ENCODE measurements at regions not wholly inside any gene's neighbourhood (a gene's known extent, or its start where the extent isn't known, plus 50 kb on each side); places are given as distances from the start of the nearest gene placed in this dataset.
"Not testable (repeated sequence)": the region's sequence is repeated elsewhere in the genome, so short reads cannot be mapped to it uniquely, and the experiment has no call there.

DNA sequence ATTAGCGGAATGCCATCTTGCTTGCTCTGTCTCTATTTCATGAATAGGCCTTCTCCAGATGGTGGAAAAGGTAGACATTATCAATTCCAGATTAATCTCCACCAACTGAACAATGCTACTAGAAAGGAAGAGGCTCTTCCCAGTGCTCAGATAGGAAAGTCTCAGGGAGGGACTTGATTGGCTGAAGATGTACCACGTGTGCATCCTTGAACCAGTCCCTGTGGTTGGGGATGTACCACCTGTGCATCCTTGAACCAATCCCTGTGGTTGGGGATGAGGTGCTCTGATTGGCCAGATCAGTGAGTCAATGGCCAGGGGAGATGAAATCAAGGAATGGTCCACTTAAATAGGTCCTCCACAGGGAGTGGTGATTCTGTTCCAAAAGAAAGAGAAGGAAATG is 246.2 kb downstream of the NPIPA7 start:
- not testable (repeated sequence) for DNase-seq

DNA sequence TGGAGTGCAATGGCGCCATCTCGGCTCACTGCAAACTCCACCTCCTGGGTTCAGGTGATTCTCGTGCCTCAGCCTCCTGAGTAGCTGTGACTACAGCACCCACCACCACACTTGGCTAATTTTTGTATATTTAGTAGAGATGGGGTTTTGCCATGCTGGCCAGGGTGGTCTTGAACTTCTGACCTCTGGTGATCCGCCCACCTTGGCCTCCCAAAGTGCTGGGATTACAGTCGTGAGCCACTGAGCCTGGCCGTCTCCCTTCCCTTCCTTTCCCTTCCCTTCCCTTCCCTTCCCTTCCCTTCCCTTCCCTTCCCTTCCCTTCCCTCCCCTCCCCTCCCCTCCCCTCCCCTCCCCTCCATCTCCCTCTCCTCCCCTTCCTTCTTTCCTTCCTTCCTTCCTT is 248.9 kb downstream of the NPIPA7 start:
- not testable (repeated sequence) for DNase-seq

DNA sequence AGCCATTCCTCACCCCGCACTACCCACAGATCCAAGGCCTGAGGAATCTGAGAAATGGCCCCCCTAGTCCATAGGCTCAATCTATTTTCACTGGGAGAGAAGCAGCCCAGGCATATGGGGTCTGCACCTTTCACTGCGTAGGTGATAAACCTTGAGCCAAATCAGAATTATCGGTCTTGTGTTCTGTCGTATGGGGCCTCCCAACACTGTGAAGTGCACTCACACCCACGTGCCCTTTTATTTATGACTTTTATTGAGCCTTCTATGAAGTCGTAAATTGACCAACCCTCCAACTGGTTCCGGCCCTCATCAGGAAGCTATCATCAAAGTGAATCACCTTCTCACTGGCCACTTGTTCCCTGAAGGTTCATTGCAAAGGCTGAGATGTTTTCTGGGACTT is 259.3 kb downstream of the NPIPA7 start:
- DNase-seq: not testable (repeated sequence)

GRCh38 chr16:16638714-16639113 is 259.8 kb downstream of the NPIPA7 start:
- DNase-seq: not testable (repeated sequence)

- DNase-seq: not testable (repeated sequence)
Observed at GRCh38 chr16:16643828-16644227, 264.9 kb downstream of the NPIPA7 start.

- DNase-seq: not testable (repeated sequence)
Observed at GRCh38 chr16:16648002-16648401, 269.1 kb downstream of the NPIPA7 start.

DNA sequence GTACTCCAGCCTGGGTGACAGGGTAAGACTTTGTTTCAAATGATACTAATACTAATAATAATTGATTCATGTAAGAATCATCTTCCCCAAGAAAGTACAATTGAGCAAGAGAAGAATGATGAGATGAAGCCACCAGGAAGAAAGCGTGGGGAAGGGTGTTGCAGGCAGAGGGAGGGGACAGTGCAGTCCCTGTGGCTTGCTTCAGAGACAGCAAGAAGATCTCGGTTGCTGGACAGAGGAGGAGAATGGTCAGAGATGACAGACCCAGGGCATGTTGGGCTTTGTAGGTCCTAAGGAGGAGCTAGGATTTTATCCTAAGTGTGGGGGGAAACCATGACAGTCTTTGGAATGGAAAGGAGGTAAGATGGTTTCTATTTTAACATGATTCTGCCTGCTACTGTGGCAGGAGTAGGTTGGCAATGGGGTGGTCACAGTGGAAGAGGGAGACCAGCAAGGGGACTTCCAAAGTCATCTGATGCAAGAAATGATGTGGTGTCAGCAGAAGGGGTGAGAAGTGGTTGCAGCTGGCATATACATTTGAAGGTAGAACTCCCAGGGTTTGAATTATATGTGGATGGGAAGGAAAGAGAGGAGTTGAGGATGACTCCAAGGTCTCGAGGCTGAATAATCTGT is 293.4 kb downstream of the NPIPA7 start:
- DNase-seq: not testable (repeated sequence)

DNA sequence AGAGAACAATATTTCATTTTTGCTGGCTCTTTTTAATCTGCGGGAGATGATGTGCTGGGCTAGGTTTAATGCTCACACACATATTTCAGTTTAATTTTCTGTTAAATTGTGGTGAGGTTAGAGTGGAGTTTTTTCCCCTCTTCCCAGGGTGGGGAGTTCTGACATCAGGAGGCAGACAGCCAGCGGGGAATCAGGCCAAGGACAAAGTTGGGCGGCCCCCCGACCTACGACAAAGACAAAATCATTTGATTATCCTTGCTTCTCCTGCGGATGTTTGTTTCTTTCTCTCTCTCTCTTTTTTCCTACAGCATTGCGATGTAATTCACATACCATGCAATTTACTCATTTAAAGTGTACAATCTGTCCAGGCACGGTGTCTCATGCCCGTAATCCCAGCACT is 295.9 kb downstream of the NPIPA7 start:
- DNase-seq: not testable (repeated sequence)

- DNase-seq: not testable (repeated sequence)
Observed at GRCh38 chr16:16721849-16722248, 342.9 kb downstream of the NPIPA7 start.

DNA sequence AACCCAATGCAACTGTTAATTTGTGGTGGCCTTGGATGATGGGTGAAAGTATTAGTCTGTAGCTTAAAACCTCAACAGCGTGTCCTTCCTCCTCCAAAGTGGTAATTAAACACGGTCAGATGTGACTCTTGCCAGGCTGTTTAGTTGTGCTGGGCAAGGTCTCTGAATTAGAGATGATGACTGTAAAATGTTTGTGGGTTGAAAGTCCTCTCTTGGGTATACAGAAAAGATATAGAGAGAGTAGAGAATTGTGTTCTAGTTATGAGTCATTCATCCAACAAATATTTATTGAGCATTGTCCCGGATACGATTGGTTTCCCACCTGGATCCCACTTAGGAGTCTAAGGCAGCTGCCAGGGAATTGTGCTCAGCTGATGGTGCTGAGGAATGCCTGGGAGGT is 343.7 kb downstream of the NPIPA7 start:
- not testable (repeated sequence) for DNase-seq

DNA sequence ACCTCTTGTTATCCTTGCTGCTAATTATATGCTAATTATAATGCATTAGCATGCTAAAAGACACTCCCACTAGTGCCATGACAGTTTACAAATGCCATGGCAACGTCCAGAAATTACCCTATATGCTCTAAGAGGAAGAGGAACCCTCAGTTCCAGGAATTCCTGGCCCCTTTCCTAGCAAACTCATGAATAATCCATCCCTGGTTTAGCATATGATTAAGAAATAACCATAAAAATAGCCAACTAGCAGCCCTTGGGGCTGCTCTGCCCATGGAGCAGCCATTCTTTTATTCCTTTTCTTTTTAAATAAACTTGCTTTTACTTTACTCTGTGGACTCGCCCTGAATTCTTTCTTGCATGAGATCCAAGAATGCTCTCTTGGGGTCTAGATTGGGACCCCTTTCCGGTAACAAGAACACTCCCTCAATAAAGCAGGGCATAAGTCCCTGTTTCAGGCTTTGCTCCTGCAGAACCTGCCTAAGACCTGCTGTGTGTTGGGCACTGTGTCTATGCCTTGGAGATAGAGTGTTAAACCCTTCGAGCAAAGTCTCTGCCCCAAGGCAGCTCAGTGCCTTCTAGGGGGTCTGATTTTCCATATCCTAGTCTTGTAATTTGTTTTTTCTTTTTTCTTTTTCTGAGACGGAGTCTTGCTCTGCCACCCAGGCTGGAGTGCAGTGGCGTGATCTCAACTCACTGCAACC is 345.0 kb downstream of the NPIPA7 start:
- DNase-seq: not testable (repeated sequence)

- not testable (repeated sequence) for DNase-seq
Observed at GRCh38 chr16:16727048-16727447, 348.1 kb downstream of the NPIPA7 start.

DNA sequence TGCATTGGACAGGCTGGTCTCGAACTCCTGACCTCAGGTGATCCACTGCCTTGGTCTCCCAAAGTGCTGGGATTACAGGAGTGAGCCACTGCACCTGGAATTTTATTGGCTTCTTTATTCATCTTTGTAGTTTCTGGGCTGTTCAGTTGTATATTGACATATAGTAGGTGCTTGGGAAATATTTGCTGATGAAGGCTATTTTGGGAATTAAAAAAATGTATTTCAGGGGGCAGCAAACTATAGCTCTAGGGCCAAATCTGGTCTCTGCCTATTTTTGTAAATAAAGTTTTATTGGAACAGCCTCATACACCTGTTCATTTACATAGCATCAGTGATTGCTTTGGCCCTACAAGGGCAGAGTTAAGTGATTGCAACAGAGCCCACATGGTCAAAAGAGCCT is 363.6 kb downstream of the NPIPA7 start:
- DNase-seq: not testable (repeated sequence)

DNA sequence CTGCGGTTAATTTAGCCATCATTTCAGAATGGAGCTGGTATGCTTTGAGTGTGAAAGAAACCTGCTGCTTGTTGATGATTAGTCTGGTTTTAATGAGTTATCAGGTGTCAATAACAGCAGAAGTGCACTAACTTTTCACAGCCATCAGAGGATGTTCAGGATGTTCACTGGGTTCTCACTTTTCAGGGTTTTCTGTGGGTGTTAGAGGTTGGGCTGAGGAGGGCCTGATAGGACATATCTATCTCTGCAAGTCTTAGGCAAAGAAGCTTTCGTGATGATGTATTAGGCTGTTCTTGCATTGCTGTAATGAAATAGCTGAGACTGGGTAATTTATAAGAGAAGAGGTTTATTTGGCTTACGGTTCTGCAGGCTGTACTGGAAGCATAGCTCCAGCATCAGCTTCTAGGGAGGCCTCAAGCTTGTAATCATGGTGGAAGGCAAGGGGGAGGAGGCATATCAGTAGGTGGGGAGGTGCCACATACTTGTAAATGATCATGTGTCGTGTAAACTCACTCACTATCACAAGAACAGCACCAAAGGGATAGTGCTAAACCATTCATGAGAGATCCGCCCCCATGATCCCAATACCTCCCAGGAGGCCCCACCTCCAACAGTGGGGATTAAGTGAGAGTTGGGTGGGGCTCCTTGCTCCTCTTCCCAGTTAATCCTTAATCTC is 376.2 kb downstream of the NPIPA7 start:
- DNase-seq: not testable (repeated sequence)

DNA sequence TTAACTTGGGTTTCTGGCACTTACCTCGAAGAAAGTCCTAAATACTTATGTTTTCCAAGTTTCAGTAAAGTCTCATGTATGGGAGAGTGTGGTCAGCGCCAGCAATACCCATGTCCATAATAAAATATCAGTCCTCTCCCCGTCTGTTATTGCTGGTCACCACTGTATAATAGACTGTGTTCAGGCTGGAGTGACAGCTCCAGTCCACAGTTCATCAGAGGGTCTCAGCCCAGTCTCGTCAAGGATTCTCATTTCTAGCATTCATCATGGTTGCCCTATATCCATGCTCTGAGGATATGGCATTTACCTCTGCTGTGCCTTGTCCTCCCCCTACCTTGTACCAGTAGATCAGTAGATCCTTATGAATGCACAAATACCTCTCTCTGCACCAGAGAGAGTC is 384.5 kb downstream of the NPIPA7 start:
- no peak for DNase-seq

DNA sequence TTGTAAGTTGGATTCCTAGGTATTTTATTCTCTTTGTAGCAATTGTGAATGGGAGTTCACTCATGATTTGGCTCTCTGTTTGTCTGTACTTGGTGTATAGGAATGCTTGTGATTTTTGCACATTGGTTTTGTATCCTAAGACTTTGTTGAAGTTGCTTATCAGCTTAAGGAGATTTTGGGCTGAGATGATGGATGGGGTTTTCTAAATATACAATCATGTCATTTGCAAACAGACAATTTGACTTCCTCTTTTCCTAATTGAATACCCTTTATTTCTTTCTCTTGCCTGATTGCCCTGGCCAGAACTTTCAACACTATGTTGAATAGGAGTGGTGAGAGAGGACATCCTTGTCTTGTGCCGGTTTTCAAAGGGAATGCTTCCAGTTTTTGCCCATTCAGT is 391.8 kb downstream of the NPIPA7 start:
- not testable (repeated sequence) for DNase-seq

GRCh38 chr16:16774389-16774788 is 395.4 kb downstream of the NPIPA7 start:
- DNase-seq: no peak

- no peak for DNase-seq
Observed at GRCh38 chr16:16778332-16778731, 399.4 kb downstream of the NPIPA7 start.

DNA sequence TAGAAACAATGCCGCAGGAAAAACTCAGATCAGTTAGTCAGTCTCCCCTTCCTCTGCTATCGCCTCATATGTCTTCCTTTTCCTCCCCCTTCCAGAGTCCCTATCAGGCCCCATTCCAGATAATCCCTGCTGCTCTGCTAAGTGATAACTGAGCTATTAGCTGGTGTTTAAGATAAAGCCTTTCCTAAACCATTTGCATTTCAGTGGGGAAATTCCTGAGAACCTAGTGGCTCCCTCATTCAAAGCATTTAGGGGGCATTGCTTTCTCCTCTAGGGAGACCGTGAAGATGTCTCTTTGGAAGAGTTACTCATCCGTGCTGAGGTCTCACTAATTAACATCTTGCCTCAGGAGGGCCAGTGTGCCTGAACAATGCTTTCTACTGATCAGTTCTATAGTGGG is 401.6 kb downstream of the NPIPA7 start:
- no peak for DNase-seq

DNA sequence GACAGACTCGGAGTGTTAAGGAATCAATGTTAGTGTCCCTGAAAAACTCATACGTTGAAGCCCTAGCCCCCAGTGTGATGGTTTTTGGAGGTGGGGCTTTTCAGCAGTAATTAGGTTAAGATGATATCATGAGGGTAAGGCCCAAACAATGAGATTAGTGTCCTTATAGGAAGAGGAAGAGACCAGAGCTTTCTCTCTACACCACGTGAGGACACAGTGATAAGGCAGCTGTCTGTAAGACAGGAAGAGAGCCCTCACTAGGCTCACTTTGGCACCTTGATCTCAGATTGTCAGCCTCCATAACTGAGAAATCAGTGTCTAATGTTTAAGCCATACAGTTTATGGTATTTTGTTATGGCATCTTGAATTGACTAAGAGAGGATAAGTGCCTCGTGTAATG is 403.2 kb downstream of the NPIPA7 start:
- no peak for DNase-seq

DNA sequence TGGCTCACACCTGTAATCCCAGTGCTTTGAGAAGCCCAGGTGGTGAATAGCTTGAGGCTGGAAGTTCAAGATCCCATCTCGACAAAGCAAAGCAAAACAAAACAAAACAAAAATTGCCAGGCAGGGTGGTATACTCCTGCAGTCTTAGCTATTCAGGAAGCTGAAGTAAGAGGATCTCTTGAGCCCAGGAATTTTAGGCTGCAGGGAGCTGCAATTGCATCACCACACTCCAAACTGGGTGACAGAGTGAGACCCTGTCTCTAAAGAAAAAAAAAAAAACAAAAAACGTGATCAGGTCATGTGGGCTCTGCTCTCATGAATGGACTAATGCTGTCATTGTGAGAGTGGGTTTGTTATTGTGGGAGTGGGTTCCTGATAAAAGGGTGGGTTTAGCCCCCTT is 409.1 kb downstream of the NPIPA7 start:
- no peak for DNase-seq

GRCh38 chr16:16790597-16790996 is 411.7 kb downstream of the NPIPA7 start:
- no peak for DNase-seq

DNA sequence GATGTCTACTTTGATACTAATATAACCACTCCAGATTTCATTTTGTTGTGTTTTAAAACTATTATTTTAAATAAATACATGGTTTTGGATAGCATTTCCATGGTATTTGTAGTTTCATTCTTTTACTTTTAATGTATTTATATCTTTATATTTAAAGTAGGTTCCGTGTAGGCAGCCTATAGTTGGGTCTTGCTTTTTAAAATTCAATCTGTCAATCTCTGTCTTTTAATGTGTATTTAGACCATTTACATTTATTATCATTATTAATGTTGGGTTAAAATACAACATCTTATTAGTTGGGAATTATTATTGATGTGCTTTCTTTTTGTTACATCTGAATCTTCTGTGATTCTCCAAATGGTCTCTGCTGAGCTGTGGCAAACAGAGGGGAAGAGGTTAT is 412.1 kb downstream of the NPIPA7 start:
- no peak for DNase-seq

DNA sequence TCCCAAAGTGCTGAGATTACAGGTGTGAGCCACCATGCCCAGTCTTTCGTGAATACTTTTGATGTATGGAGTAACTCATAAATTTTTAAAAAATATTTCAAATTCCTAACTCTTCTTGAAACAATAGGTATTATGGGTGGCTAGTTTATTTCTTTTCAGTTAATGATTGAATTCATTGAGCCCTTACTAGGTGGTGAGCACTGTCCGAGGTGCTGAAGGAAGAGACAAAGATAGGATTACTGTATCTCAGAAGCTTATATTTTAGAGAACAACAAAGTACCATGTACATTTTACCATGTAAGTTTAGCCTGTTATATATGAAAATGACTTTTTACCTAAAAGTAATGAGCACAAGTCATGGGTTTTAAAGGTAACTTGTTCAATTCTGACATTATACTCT is 418.3 kb downstream of the NPIPA7 start:
- no peak for DNase-seq

Data from CD4-positive, alpha-beta T cell treated with Interleukin-21 for 1 hour (primary cell).